ENCODE measurements at regions not wholly inside any gene's neighbourhood (a gene's known extent, or its start where the extent isn't known, plus 50 kb on each side); places are given as distances from the start of the nearest gene placed in this dataset.

- TF ChIP-seq CTCF (conservative IDR thresholded peaks at IDR 0.05; ENCODE audit: low read depth in 2 of 2) (peak in 1 of 2 experiments; percentile 7; a peak in 1 of 4 replicates), NANOG (IDR thresholded peaks at IDR 0.05; ENCODE audit: borderline replicate concordance) (no peak)
Observed at GRCh38 chr13:63393112-63393511, 1977.5 kb upstream of the PCDH20 start (continued).

GRCh38 chr13:63389756-63390155 lies 1974.1 kb upstream of the PCDH20 start:
- Histone ChIP-seq H3K4me2 (no peak overlapping the region), H4K20me1 (replicated peaks; ENCODE audit: insufficient read depth) (no peaks in the 10 kb centered on the region), H3K27ac (ENCODE audit: low read depth) (no peak overlapping the region), H2AFZ (no peak overlapping the region), H3K27me3 (ENCODE audit: insufficient read depth) (no peaks in the 10 kb centered on the region), H3K9me2 (ENCODE audit: insufficient read depth) (no peaks in the 10 kb centered on the region), H3K4me1 (ENCODE audit: insufficient read depth) (no peaks in the 10 kb centered on the region), H3F3A (replicated peaks; ENCODE audit: low read depth) (no peaks in the 10 kb centered on the region), H3K36me3 (ENCODE audit: insufficient read depth) (no peaks in the 10 kb centered on the region), H3K79me2 (replicated peaks; ENCODE audit: insufficient read depth) (no peaks in the 10 kb centered on the region), H3K4me3 (no peak overlapping the region)
- H3K36me3 Mint-ChIP-seq (ENCODE audit: low read depth) = no peaks in the 10 kb centered on the region
- H3K27ac Mint-ChIP-seq = no peak overlapping the region
- H3K4me3 Mint-ChIP-seq = no peak overlapping the region
- ATAC-seq (no peak), DNase-seq (ENCODE audit: low spot score) (no peak)
- no peaks in the 10 kb centered on the region for H3K27me3 Mint-ChIP-seq (ENCODE audit: insufficient read depth, low read depth, poor library complexity)
- no peaks in the 10 kb centered on the region for H3K9me3 Mint-ChIP-seq
- no peaks in the 10 kb centered on the region for H3K4me1 Mint-ChIP-seq
- TF ChIP-seq ZNF462 (CRISPR knock-in tag; IDR thresholded peaks at IDR 0.05) (no peak), STAT1 (IDR thresholded peaks at IDR 0.05; ENCODE audit: unreplicated experiment) (no peak), EZH2 (IDR thresholded peaks at IDR 0.05; ENCODE audit: low read depth, unreplicated experiment) (no peak), NANOG (IDR thresholded peaks at IDR 0.05; ENCODE audit: borderline replicate concordance) (no peak), CTCF (conservative IDR thresholded peaks at IDR 0.05; ENCODE audit: low read depth in 2 of 2) (no peak), POLR2AphosphoS5 (IDR thresholded peaks at IDR 0.05; ENCODE audit: low read depth) (no peak), ETS1 (IDR thresholded peaks at IDR 0.05) (no peak), ZNF331 (CRISPR knock-in tag; IDR thresholded peaks at IDR 0.05; ENCODE audit: low read depth) (no peak), REST (IDR thresholded peaks at IDR 0.05; ENCODE audit: unreplicated experiment) (no peak), JUNB (IDR thresholded peaks at IDR 0.05; ENCODE audit: unreplicated experiment) (no peak), ZNF114 (CRISPR knock-in tag; IDR thresholded peaks at IDR 0.05) (no peak)

Data from GM23338 (cell line).